ENCODE measurements at regions not wholly inside any gene's neighbourhood (a gene's known extent, or its start where the extent isn't known, plus 50 kb on each side); places are given as distances from the start of the nearest gene placed in this dataset. TPM values are rescaled to one million over a fixed set of nuclear protein-coding genes. Genes with fewer than 3 reads are reported as not detected.
A peak's percentile ranks its signal among the peaks of the same experiment; 100 is the strongest.

- H3K27ac Mint-ChIP-seq: no peak overlapping the region
- TF ChIP-seq CTCF (IDR thresholded peaks at IDR 0.05): peak; percentile 40
- TF ChIP-seq EZH2 (IDR thresholded peaks at IDR 0.05): no peak
Measured at GRCh38 chr2:212595036-212595654, 56.5 kb upstream of the ERBB4 start.

GRCh38 chr2:212592695-212593094 is 54.1 kb upstream of the ERBB4 start:
- Mint-ChIP-seq H3K4me3 (no peak overlapping the region), H3K4me1 (peaks cover 19% of the 10 kb centered on the region)

More at GRCh38 chr2:212595036-212595654, 56.5 kb upstream of the ERBB4 start:
- H3K9me3 Mint-ChIP-seq: no peaks in the 10 kb centered on the region
- no peaks in the 10 kb centered on the region for H3K27me3 Mint-ChIP-seq (ENCODE audit: insufficient read depth, low read depth)
- DNase-seq (ENCODE audit: low spot score): no peak
- Histone ChIP-seq H3K4me1 (no peaks in the 10 kb centered on the region), H3F3A (ENCODE audit: low read depth) (no peaks in the 10 kb centered on the region), H3K27me3 (no peaks in the 10 kb centered on the region), H3K9me3 (ENCODE audit: low read depth) (no peaks in the 10 kb centered on the region), H3K79me2 (ENCODE audit: low read depth) (no peaks in the 10 kb centered on the region), H3K4me3 (no peak overlapping the region), H4K20me1 (ENCODE audit: low read depth) (no peaks in the 10 kb centered on the region), H3K36me3 (no peaks in the 10 kb centered on the region), H2AFZ (replicated peaks) (no peak overlapping the region), H3K27ac (no peak overlapping the region), H3K4me2 (no peak overlapping the region), H3K9ac (no peak overlapping the region)
- peaks cover 20% of the 10 kb centered on the region for H3K4me1 Mint-ChIP-seq
- H3K4me3 Mint-ChIP-seq: no peak overlapping the region
- H3K36me3 Mint-ChIP-seq: no peaks in the 10 kb centered on the region

More at GRCh38 chr2:212592695-212593094, 54.1 kb upstream of the ERBB4 start:
- H4K20me1 ChIP-seq (ENCODE audit: low read depth): no peaks in the 10 kb centered on the region
- no peak overlapping the region for H3K9ac ChIP-seq
- no peaks in the 10 kb centered on the region for H3K9me3 ChIP-seq (ENCODE audit: low read depth)
- no peaks in the 10 kb centered on the region for H3K79me2 ChIP-seq (ENCODE audit: low read depth)
- no peak overlapping the region for H3K4me2 ChIP-seq
- H2AFZ ChIP-seq (replicated peaks): no peak overlapping the region
- H3K36me3 ChIP-seq: no peaks in the 10 kb centered on the region
- Mint-ChIP-seq H3K9me3 (no peaks in the 10 kb centered on the region), H3K27ac (no peak overlapping the region), H3K27me3 (ENCODE audit: insufficient read depth, low read depth) (no peaks in the 10 kb centered on the region), H3K36me3 (no peaks in the 10 kb centered on the region)
- H3F3A ChIP-seq (ENCODE audit: low read depth): no peaks in the 10 kb centered on the region
- TF ChIP-seq EZH2 (IDR thresholded peaks at IDR 0.05) (no peak), EZH2phosphoT487 (IDR thresholded peaks at IDR 0.05) (no peak), CTCF (IDR thresholded peaks at IDR 0.05) (no peak)
- no peaks in the 10 kb centered on the region for H3K27me3 ChIP-seq
- no peak overlapping the region for H3K4me3 ChIP-seq
- H3K4me1 ChIP-seq: no peaks in the 10 kb centered on the region
- H3K27ac ChIP-seq: no peak overlapping the region
- no peak for DNase-seq (ENCODE audit: low spot score)

Small RNA genes in the stretch of these regions (microRNA-seq; reads per million reads assigned to microRNA genes)
- not detected for gene MIR4776-1
- not detected for gene MIR4776-2

Small RNA genes in the stretch of these regions (small RNA-seq; reads per million reads assigned to genes)
- gene MIR4776-1: not detected
